NT2/D1 (cell line): ENCODE measurements at regions not wholly inside any gene's neighbourhood (a gene's known extent, or its start where the extent isn't known, plus 50 kb on each side); places are given as distances from the start of the nearest gene placed in this dataset.

Experiments used
- SUZ12 ChIP-seq: IDR thresholded peaks from 2 replicates; pipeline ENCODE4 v1.6.1; 2011; ENCODE audit not compliant: insufficient read length, insufficient read depth; ENCODE audit errors: extremely low read depth
- YY1 ChIP-seq: IDR thresholded peaks from 2 replicates; pipeline ENCODE4 v1.6.1; 2011; ENCODE audit not compliant: insufficient read length, insufficient read depth
- ZNF274 ChIP-seq: IDR thresholded peaks from 2 replicates; pipeline ENCODE4 v1.6.1; 2011; ENCODE audit warnings: mild to moderate bottlenecking, low read depth, low read length

DNA sequence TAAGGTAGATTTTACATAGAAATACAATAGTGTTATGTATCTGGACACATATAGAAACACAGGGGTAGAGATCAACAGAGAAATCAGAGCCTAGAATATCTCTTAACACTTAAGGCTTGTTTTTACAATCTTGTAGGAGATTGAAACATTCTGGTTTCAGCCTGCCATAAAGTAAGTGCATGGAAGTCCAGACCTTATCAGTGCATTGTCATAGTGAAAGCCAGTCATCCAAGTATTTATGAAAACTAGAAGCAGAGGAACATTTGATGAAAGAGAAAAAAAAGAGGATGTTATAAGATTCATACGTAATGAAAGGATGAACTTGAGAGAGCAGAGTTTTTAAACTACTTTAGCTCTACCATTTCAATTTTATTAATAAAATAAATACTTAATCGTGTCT, 194.3 kb upstream of the TRPC7 start:
- TF ChIP-seq YY1 (no peak), SUZ12 (no peak), ZNF274 (no peak)
